ENCODE measurements at regions not wholly inside any gene's neighbourhood (a gene's known extent, or its start where the extent isn't known, plus 50 kb on each side); places are given as distances from the start of the nearest gene placed in this dataset.

DNA sequence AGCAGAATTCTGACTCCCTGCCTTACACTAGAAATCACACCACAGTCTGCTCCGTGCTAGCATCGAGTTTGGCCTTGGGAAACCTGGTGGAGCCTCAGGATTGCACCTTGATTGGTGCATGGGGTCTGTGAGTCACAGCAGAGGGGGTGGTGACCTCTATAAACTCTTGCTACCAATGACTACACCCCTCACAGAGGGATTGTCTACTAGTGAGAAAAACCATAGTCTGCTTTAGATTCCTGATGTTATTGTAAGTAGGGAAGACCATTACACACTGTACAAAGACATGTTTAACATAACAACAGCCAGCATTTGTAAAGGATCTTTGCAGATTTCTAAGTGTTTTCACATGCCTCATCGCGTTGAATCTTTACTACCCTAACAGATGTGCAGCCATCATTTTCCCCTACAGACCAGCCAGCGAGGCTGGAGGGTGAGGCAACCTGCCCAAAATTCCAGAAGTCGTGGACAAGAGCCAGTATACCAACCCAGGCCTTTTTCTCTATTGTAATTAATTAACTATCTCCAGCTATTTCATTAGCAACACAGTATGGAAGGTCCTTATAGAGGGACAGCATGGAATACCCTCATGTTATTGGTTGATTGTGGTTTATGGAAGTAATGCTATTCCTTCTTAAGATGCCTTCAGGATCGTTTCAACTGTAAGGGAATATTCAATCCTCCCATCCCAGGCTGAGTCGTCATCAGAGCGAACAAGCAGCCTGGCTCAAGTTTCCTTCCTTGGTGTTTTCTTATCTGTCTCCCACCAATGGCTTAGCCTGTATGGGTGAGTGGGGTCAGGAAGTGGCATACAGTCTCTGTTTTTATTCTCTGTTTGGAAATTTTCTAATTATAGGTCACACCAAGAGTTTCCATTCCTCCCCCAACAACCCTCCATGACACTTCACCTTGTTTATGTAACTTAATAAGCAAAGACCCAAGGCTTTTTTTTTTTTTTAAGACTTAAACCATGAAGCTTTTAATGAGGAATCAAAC is 55.9 kb upstream of the KDR start:
- Histone ChIP-seq H3K27me3 (no peaks in the 10 kb centered on the region), H3K9me3 (no peaks in the 10 kb centered on the region), H3K4me1 (peaks cover 0 to 4% (median 0%) of the 10 kb centered on the region in 3 donors), H3K4me3 (no peak overlapping the region), H3K36me3 (no peaks in the 10 kb centered on the region), H3K27ac (no peak overlapping the region)
- no peak for TF ChIP-seq POLR2A (IDR thresholded peaks at IDR 0.05)
- TF ChIP-seq, protein P1, sequence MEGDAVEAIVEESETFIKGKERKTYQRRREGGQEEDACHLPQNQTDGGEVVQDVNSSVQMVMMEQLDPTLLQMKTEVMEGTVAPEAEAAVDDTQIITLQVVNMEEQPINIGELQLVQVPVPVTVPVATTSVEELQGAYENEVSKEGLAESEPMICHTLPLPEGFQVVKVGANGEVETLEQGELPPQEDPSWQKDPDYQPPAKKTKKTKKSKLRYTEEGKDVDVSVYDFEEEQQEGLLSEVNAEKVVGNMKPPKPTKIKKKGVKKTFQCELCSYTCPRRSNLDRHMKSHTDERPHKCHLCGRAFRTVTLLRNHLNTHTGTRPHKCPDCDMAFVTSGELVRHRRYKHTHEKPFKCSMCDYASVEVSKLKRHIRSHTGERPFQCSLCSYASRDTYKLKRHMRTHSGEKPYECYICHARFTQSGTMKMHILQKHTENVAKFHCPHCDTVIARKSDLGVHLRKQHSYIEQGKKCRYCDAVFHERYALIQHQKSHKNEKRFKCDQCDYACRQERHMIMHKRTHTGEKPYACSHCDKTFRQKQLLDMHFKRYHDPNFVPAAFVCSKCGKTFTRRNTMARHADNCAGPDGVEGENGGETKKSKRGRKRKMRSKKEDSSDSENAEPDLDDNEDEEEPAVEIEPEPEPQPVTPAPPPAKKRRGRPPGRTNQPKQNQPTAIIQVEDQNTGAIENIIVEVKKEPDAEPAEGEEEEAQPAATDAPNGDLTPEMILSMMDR (IDR thresholded peaks at IDR 0.05): no peak
- intact Hi-C loops (cut with DNase I): no loop called here
- DNase-seq: no peak
- 52 to 55% methylated on average over 9 of the region's 9 CpGs for WGBS, 2 donors

DNA sequence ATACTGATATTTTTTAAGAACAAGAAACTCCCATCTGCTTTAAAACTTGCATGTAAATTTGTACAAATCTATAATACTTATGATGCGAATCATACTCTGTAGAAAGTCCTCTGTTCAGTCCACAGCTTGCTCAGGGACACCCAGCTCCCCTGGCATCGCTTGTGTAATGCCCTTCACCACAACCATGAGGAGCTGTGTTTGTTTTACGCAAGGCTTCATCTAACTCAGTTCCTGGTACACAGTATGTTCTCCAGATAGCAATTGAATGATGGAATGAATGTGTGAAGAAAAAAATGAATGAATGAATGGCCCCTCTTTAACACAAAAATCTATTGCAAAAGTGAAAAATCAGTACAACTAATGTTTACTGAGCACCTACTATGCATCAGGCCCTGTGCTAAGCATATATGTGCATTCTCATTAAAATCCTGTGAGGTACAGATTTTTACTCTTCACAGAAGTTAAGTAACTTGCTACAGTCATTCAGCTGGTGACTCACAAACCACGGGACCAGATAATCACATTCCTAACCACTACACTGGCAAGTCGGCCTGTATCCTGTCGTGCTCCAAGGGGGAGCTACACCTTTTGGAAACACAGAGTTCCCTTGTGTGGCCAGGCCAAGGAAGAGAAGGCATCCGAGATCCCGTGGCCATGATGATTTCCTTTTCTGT is 58.7 kb upstream of the KDR start:
- Histone ChIP-seq H3K27ac (peak overlapping the region in 2 of 4 donors; percentile 6 to 59), H3K9me3 (no peaks in the 10 kb centered on the region), H3K4me3 (no peak overlapping the region), H3K36me3 (no peaks in the 10 kb centered on the region), H3K4me1 (peaks cover 0 to 4% (median 0%) of the 10 kb centered on the region in 3 donors), H3K27me3 (no peaks in the 10 kb centered on the region)
- no peak for DNase-seq
- 36 to 43% methylated on average over 8 of the region's 8 CpGs for WGBS, 2 donors
- TF ChIP-seq, protein P1 (IDR thresholded peaks at IDR 0.05): no peak
- TF ChIP-seq POLR2A (IDR thresholded peaks at IDR 0.05): no peak
- intact Hi-C loops (cut with DNase I): no loop called here

DNA sequence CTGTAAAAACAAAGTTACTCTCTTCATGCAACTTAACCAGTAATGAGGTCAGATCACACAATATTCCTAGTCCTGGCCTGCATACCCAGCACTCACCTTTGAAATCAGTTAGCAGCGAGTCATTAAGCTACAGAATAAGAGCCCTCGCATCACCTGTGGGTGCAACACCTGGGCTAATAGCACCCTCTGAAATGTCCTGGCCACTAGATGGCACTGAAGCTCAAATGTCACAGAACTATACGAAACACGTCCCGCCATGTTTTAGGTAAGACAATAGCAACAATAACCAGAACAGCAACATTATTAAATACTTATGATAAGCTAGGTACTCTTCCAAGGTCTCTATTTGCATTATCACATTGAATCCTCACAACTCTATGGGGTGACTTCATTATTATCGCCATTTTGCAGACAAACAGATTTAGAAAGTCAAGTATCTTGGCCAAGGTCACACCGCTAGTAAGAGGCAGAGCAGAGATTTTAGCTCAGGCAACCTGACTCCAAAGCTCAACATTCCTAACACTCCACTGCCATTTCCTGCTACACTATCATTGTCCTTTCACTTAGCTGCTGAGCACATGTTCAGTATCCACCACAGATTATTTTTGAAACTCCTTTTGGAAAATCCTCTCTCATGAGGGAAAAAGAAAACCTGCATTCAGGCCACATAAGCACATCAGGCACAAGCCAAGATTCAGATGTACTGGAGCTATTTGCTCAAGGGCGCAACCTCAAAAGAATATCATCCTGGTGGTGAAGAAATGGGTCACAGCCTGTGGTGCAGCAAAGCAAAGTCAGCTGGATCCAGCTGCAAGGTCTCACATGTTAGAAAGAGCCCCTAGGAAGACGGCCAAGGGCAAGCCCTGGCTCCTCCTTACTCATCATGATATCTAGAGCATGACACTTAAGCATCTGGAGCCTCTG is 59.5 kb upstream of the KDR start:
- 61 to 70% methylated on average over 8 to 9 of the region's 9 CpGs for WGBS, 2 donors
- intact Hi-C loops (cut with DNase I): no loop called here
- TF ChIP-seq, protein P1 (IDR thresholded peaks at IDR 0.05): peak in 4 of 6 experiments; percentile 16 to 55 (median 30)
- TF ChIP-seq POLR2A (IDR thresholded peaks at IDR 0.05): no peak
- Histone ChIP-seq H3K4me3 (no peak overlapping the region), H3K27ac (peak overlapping the region in 2 of 4 donors; percentile 6 to 59), H3K36me3 (no peaks in the 10 kb centered on the region), H3K9me3 (no peaks in the 10 kb centered on the region), H3K27me3 (no peaks in the 10 kb centered on the region), H3K4me1 (peaks cover 0 to 4% (median 0%) of the 10 kb centered on the region in 3 donors)
- no peak for DNase-seq

DNA sequence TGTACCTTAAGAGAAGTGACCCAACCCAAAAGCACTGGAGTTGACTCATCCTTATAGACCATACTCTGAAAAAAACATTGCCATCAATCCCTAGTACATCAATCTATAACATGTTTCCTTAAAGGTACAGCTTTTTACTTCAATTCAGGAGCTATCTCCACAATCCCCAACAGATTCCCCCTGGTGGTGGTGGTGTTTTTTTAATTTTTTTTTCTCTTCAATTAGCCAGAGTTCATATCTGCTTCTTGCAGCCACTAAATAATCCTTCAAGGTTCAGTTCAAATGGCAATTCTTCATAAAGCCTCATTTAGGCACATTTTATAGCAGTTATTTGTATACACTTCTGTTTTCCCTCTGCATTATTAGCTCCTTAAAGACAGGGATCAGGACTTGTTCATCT is 60.7 kb upstream of the KDR start:
- peaks cover 0 to 4% (median 0%) of the 10 kb centered on the region in 3 donors for H3K4me1 ChIP-seq
- H3K27me3 ChIP-seq: no peaks in the 10 kb centered on the region
- no peak for DNase-seq
- H3K27ac ChIP-seq: no peak overlapping the region
- H3K4me3 ChIP-seq: no peak overlapping the region
- intact Hi-C loops (cut with DNase I): no loop called here
- no peaks in the 10 kb centered on the region for H3K36me3 ChIP-seq
- H3K9me3 ChIP-seq: no peaks in the 10 kb centered on the region
- TF ChIP-seq, protein P1 (IDR thresholded peaks at IDR 0.05): no peak
- no peak for TF ChIP-seq POLR2A (IDR thresholded peaks at IDR 0.05)

All from esophagus squamous epithelium (tissue), 5 donors.